ENCODE measurements at regions not wholly inside any gene's neighbourhood (a gene's known extent, or its start where the extent isn't known, plus 50 kb on each side); places are given as distances from the start of the nearest gene placed in this dataset.

DNA sequence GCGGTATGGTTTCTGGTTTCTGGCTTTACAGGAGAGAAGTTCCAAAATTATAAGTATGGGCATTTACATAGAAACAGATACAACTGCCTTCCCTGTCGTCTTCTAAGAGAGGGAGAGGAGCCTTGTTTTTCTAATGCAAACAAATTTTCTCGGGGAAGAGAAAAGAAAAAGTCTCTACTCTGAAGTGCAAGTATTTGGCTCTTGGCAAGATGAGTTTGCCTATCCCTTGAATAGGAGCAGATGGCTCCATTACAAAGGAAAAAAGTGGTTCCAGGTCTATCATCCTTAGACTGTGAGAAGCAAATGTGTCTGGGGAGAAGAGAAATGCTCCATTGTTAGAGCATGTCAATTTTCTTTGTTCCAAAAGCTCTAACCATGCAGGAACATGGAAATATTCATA, 455.6 kb downstream of the BUD13 start:
- TF ChIP-seq SNAI2 (CRISPR knock-in tag; IDR thresholded peaks at IDR 0.05) (no peak), BACH2 (CRISPR knock-in tag; IDR thresholded peaks at IDR 0.05; ENCODE audit: borderline replicate concordance) (no peak), CSDC2 (CRISPR knock-in tag; IDR thresholded peaks at IDR 0.05) (no peak), ZFP30 (CRISPR knock-in tag; IDR thresholded peaks at IDR 0.05) (no peak), GLIS3 (CRISPR knock-in tag; IDR thresholded peaks at IDR 0.05) (no peak), OSR1 (CRISPR knock-in tag; IDR thresholded peaks at IDR 0.05) (no peak), TOX (CRISPR knock-in tag; IDR thresholded peaks at IDR 0.05; ENCODE audit: borderline replicate concordance) (no peak), ESRRG (CRISPR knock-in tag; IDR thresholded peaks at IDR 0.05) (no peak), TCF4 (CRISPR knock-in tag; IDR thresholded peaks at IDR 0.05; ENCODE audit: borderline replicate concordance) (no peak), RARB (CRISPR knock-in tag; IDR thresholded peaks at IDR 0.05) (no peak), ISL1 (CRISPR knock-in tag; IDR thresholded peaks at IDR 0.05) (no peak)
- TF ChIP-seq, protein P1, sequence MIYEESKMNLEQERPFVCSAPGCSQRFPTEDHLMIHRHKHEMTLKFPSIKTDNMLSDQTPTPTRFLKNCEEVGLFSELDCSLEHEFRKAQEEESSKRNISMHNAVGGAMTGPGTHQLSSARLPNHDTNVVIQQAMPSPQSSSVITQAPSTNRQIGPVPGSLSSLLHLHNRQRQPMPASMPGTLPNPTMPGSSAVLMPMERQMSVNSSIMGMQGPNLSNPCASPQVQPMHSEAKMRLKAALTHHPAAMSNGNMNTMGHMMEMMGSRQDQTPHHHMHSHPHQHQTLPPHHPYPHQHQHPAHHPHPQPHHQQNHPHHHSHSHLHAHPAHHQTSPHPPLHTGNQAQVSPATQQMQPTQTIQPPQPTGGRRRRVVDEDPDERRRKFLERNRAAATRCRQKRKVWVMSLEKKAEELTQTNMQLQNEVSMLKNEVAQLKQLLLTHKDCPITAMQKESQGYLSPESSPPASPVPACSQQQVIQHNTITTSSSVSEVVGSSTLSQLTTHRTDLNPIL (CRISPR knock-in tag; IDR thresholded peaks at IDR 0.05; ENCODE audit: low read depth): no peak
- TF ChIP-seq, protein P2, sequence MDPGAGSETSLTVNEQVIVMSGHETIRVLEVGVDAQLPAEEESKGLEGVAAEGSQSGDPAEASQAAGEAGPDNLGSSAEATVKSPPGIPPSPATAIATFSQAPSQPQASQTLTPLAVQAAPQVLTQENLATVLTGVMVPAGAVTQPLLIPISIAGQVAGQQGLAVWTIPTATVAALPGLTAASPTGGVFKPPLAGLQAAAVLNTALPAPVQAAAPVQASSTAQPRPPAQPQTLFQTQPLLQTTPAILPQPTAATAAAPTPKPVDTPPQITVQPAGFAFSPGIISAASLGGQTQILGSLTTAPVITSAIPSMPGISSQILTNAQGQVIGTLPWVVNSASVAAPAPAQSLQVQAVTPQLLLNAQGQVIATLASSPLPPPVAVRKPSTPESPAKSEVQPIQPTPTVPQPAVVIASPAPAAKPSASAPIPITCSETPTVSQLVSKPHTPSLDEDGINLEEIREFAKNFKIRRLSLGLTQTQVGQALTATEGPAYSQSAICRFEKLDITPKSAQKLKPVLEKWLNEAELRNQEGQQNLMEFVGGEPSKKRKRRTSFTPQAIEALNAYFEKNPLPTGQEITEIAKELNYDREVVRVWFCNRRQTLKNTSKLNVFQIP (CRISPR knock-in tag; IDR thresholded peaks at IDR 0.05; ENCODE audit: borderline replicate concordance, low read depth): no peak
- TF ChIP-seq, protein P3, sequence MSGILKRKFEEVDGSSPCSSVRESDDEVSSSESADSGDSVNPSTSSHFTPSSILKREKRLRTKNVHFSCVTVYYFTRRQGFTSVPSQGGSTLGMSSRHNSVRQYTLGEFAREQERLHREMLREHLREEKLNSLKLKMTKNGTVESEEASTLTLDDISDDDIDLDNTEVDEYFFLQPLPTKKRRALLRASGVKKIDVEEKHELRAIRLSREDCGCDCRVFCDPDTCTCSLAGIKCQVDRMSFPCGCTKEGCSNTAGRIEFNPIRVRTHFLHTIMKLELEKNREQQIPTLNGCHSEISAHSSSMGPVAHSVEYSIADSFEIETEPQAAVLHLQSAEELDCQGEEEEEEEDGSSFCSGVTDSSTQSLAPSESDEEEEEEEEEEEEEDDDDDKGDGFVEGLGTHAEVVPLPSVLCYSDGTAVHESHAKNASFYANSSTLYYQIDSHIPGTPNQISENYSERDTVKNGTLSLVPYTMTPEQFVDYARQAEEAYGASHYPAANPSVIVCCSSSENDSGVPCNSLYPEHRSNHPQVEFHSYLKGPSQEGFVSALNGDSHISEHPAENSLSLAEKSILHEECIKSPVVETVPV (CRISPR knock-in tag; IDR thresholded peaks at IDR 0.05): no peak
